Cardiac muscle cell (in vitro differentiated cells and primary cell): ENCODE measurements at regions not wholly inside any gene's neighbourhood (a gene's known extent, or its start where the extent isn't known, plus 50 kb on each side); places are given as distances from the start of the nearest gene placed in this dataset.

Experiments
- DNase-seq, 2 donors: peaks; one replicate each; pipeline versions ENCODE4 v3.0.0 to v3.0.0-alpha.2; 2010 to 2017; ENCODE audit warnings: low read depth in 1 of 2, low spot score in 1 of 2
- H3K27ac ChIP-seq: fragments of 200-600 bp; sonication (generic); 2 replicates; pipeline ENCODE4 v1.5.1; 2016
- H3K27me3 ChIP-seq: fragments of 200-600 bp; sonication (generic); 2 replicates; pipeline ENCODE4 v1.6.0; 2016; ENCODE audit warnings: control low read depth
- H3K36me3 ChIP-seq: fragments of 200-600 bp; sonication (generic); 2 replicates; pipeline ENCODE4 v1.5.1; 2016; ENCODE audit warnings: control low read depth
- H3K4me1 ChIP-seq: fragments of 200-600 bp; sonication (generic); 2 replicates; pipeline ENCODE4 v1.8.1; 2017; ENCODE audit warnings: low read depth, mild to moderate bottlenecking, mixed run types
- H3K4me3 ChIP-seq: fragments of 200-600 bp; sonication (generic); 2 replicates; pipeline ENCODE4 v1.5.1; 2016; ENCODE audit warnings: mild to moderate bottlenecking
- H3K9me3 ChIP-seq: fragments of 200-600 bp; sonication (generic); 2 replicates; pipeline ENCODE4 v1.5.1; 2017; ENCODE audit warnings: low read depth, mild to moderate bottlenecking, control low read depth
- CTCF ChIP-seq: IDR thresholded peaks from 2 replicates; pipeline ENCODE4 v1.5.1; 2012; ENCODE audit warnings: low read depth, mild to moderate bottlenecking, low read length

GRCh38 chr4:14596437-14596836 is 405.8 kb upstream of the CPEB2 start:
- Histone ChIP-seq H3K27me3 (no peaks in the 10 kb centered on the region), H3K9me3 (no peaks in the 10 kb centered on the region), H3K36me3 (no peaks in the 10 kb centered on the region), H3K4me1 (no peaks in the 10 kb centered on the region), H3K4me3 (no peak overlapping the region), H3K27ac (no peak overlapping the region)
- TF ChIP-seq CTCF = no peak
- DNase-seq = no peak

GRCh38 chr4:14596904-14597303 is 405.4 kb upstream of the CPEB2 start:
- Histone ChIP-seq H3K4me3 (no peak overlapping the region), H3K4me1 (no peaks in the 10 kb centered on the region), H3K9me3 (no peaks in the 10 kb centered on the region), H3K27ac (no peak overlapping the region), H3K27me3 (no peaks in the 10 kb centered on the region), H3K36me3 (no peaks in the 10 kb centered on the region)
- no peak for DNase-seq
- no peak for TF ChIP-seq CTCF

- H3K27me3 ChIP-seq = no peaks in the 10 kb centered on the region
- DNase-seq = no peak
- no peak overlapping the region for H3K27ac ChIP-seq
- H3K36me3 ChIP-seq = no peaks in the 10 kb centered on the region
- TF ChIP-seq CTCF = no peak
- no peaks in the 10 kb centered on the region for H3K4me1 ChIP-seq
- no peak overlapping the region for H3K4me3 ChIP-seq
- no peaks in the 10 kb centered on the region for H3K9me3 ChIP-seq
These were observed 400.1 kb upstream of the CPEB2 start for GRCh38 chr4:14602206-14602605.

GRCh38 chr4:14607001-14607400 is 395.3 kb upstream of the CPEB2 start:
- H3K27me3 ChIP-seq = no peaks in the 10 kb centered on the region
- no peak overlapping the region for H3K27ac ChIP-seq
- no peak for TF ChIP-seq CTCF
- H3K9me3 ChIP-seq = no peaks in the 10 kb centered on the region
- DNase-seq = no peak
- no peaks in the 10 kb centered on the region for H3K4me1 ChIP-seq
- H3K36me3 ChIP-seq = no peaks in the 10 kb centered on the region
- H3K4me3 ChIP-seq = no peak overlapping the region

GRCh38 chr4:14607578-14607977 is 394.7 kb upstream of the CPEB2 start:
- Histone ChIP-seq H3K4me1 (no peaks in the 10 kb centered on the region), H3K9me3 (no peaks in the 10 kb centered on the region), H3K27ac (no peak overlapping the region)

More at GRCh38 chr4:14607578-14607977, 394.7 kb upstream of the CPEB2 start:
- DNase-seq = peak in 1 of 2 donors; percentile 28
- H3K36me3 ChIP-seq = no peaks in the 10 kb centered on the region
- H3K4me3 ChIP-seq = no peak overlapping the region
- no peaks in the 10 kb centered on the region for H3K27me3 ChIP-seq
- TF ChIP-seq CTCF = no peak
